ENCODE measurements at regions not wholly inside any gene's neighbourhood (a gene's known extent, or its start where the extent isn't known, plus 50 kb on each side); places are given as distances from the start of the nearest gene placed in this dataset.

- TF ChIP-seq, protein P1, sequence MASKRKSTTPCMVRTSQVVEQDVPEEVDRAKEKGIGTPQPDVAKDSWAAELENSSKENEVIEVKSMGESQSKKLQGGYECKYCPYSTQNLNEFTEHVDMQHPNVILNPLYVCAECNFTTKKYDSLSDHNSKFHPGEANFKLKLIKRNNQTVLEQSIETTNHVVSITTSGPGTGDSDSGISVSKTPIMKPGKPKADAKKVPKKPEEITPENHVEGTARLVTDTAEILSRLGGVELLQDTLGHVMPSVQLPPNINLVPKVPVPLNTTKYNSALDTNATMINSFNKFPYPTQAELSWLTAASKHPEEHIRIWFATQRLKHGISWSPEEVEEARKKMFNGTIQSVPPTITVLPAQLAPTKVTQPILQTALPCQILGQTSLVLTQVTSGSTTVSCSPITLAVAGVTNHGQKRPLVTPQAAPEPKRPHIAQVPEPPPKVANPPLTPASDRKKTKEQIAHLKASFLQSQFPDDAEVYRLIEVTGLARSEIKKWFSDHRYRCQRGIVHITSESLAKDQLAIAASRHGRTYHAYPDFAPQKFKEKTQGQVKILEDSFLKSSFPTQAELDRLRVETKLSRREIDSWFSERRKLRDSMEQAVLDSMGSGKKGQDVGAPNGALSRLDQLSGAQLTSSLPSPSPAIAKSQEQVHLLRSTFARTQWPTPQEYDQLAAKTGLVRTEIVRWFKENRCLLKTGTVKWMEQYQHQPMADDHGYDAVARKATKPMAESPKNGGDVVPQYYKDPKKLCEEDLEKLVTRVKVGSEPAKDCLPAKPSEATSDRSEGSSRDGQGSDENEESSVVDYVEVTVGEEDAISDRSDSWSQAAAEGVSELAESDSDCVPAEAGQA (IDR thresholded peaks at IDR 0.05; ENCODE audit: low read depth) = no peak
- TF ChIP-seq, protein P1 (CRISPR knock-in tag; IDR thresholded peaks at IDR 0.05; ENCODE audit: borderline replicate concordance) = no peak
- TF ChIP-seq GZF1 (CRISPR knock-in tag; IDR thresholded peaks at IDR 0.05) (peak; percentile 91; the same call in 1 of the 2 replicates), CEBPZ (IDR thresholded peaks at IDR 0.05; ENCODE audit: low read length) (no peak), ZBTB21 (CRISPR knock-in tag; IDR thresholded peaks at IDR 0.05) (no peak), EEA1 (CRISPR knock-in tag; IDR thresholded peaks at IDR 0.05; ENCODE audit: borderline replicate concordance) (no peak), MEIS2 (CRISPR knock-in tag; IDR thresholded peaks at IDR 0.05) (no peak), HOXA5 (CRISPR knock-in tag; IDR thresholded peaks at IDR 0.05) (no peak), MIER3 (CRISPR knock-in tag; IDR thresholded peaks at IDR 0.05; ENCODE audit: borderline replicate concordance) (peak; percentile 52; the same call in 1 of the 2 replicates), SALL1 (CRISPR knock-in tag; IDR thresholded peaks at IDR 0.05) (peak; percentile 36), ZNF121 (CRISPR knock-in tag; IDR thresholded peaks at IDR 0.05) (no peak), PHF20 (CRISPR knock-in tag; IDR thresholded peaks at IDR 0.05) (no peak), AGO1 (IDR thresholded peaks at IDR 0.05; ENCODE audit: low read depth, low read length, poor library complexity, severe bottlenecking) (no peak), THAP8 (CRISPR knock-in tag; IDR thresholded peaks at IDR 0.05; ENCODE audit: borderline replicate concordance) (no peak), ZBTB42 (CRISPR knock-in tag; IDR thresholded peaks at IDR 0.05) (no peak), PPARG (CRISPR knock-in tag; conservative IDR thresholded peaks at IDR 0.05) (0 out of 2 replicates have a peak, but pooled peaks have one; percentile 28)
- TF ChIP-seq, protein P2, sequence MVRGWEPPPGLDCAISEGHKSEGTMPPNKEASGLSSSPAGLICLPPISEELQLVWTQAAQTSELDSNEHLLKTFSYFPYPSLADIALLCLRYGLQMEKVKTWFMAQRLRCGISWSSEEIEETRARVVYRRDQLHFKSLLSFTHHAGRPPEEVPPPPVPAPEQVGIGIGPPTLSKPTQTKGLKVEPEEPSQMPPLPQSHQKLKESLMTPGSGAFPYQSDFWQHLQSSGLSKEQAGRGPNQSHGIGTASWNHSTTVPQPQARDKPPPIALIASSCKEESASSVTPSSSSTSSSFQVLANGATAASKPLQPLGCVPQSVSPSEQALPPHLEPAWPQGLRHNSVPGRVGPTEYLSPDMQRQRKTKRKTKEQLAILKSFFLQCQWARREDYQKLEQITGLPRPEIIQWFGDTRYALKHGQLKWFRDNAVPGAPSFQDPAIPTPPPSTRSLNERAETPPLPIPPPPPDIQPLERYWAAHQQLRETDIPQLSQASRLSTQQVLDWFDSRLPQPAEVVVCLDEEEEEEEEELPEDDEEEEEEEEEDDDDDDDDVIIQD (CRISPR knock-in tag; IDR thresholded peaks at IDR 0.05; ENCODE audit: low read depth) = 0 out of 2 replicates have a peak, but pooled peaks have one; percentile 20
Observed at GRCh38 chr15:85296615-85297402, 83.6 kb upstream of the AKAP13 start (continued).
